HCT116 (cell line): ENCODE measurements at regions not wholly inside any gene's neighbourhood (a gene's known extent, or its start where the extent isn't known, plus 50 kb on each side); places are given as distances from the start of the nearest gene placed in this dataset.

Experiments
- CEBPB ChIP-seq: IDR thresholded peaks from 2 replicates; pipeline ENCODE4 v1.6.1; 2012; ENCODE audit warnings: low read depth
- EZH2 ChIP-seq: fragments of 200-600 bp; sonication (generic); IDR thresholded peaks from 2 replicates; pipeline ENCODE4 v1.6.1; 2017; ENCODE audit warnings: antibody characterized with exemption, mixed run types
- POLR2A ChIP-seq: IDR thresholded peaks from 2 replicates; pipeline ENCODE4 v1.7.0; 2011; ENCODE audit warnings: borderline replicate concordance; ENCODE audit not compliant: insufficient read depth, insufficient read length; ENCODE audit errors: extremely low read depth
- POLR2AphosphoS5 ChIP-seq: IDR thresholded peaks from 2 replicates; pipeline ENCODE4 v1.6.1; 2011; ENCODE audit warnings: mild to moderate bottlenecking, low read depth, low read length, moderate library complexity
- RAD21 ChIP-seq: IDR thresholded peaks from 2 replicates; pipeline ENCODE4 v1.6.1; 2012; ENCODE audit warnings: low read depth, mild to moderate bottlenecking
- SRF ChIP-seq: IDR thresholded peaks from 2 replicates; pipeline ENCODE4 v1.6.1; 2012; ENCODE audit warnings: low read depth
- TF ChIP-seq, protein P1 (sequence below), 3 experiments: fragments of 200-600 bp in 1 of 3; sonication (generic) in 1 of 3; IDR thresholded peaks in 2 of 3; conservative IDR thresholded peaks in 1 of 3; 2 replicates each; pipeline ENCODE4 v1.5.1; 2012 to 2017; ENCODE audit warnings: low read depth in 2 of 3, low read length in 2 of 3, antibody characterized with exemption in 1 of 3, borderline replicate concordance in 1 of 3, control low read depth in 1 of 3, mild to moderate bottlenecking in 1 of 3, mixed read lengths in 1 of 3, mixed run types in 1 of 3, moderate library complexity in 1 of 3; ENCODE audit not compliant: insufficient read depth in 1 of 3
- TF ChIP-seq, protein P2 (sequence below): IDR thresholded peaks from 2 replicates; pipeline ENCODE4 v1.6.1; 2012; ENCODE audit warnings: low read depth
- TF ChIP-seq, protein P3 (sequence below): IDR thresholded peaks from 2 replicates; pipeline ENCODE4 v1.6.1; 2012
- TF ChIP-seq, protein P4 (sequence below): IDR thresholded peaks from 2 replicates; pipeline ENCODE4 v1.6.1; 2011; ENCODE audit warnings: mild to moderate bottlenecking, low read length, moderate library complexity; ENCODE audit not compliant: insufficient replicate concordance; ENCODE audit errors: extremely low read depth

DNA sequence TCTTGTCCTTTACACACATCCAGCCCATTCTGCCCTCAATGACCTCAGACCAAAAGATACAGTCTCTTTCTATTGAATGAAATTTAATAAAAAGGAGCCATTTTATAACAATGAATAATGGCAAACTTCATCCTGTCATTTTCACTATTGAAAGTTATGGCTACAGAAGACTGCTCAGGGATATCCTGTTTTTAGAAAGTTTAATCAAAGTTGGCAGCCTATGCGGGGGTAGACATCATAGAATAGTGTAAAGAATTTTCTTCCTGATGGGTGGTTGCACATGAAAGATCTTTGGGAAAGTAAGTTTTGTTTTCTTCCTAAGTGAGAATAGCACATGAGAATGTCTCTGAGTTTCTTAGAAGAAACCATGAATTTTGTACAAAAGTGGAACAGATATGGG is 670.4 kb upstream of the CDH6 start:
- no peak for TF ChIP-seq EZH2
- TF ChIP-seq, protein P1, sequence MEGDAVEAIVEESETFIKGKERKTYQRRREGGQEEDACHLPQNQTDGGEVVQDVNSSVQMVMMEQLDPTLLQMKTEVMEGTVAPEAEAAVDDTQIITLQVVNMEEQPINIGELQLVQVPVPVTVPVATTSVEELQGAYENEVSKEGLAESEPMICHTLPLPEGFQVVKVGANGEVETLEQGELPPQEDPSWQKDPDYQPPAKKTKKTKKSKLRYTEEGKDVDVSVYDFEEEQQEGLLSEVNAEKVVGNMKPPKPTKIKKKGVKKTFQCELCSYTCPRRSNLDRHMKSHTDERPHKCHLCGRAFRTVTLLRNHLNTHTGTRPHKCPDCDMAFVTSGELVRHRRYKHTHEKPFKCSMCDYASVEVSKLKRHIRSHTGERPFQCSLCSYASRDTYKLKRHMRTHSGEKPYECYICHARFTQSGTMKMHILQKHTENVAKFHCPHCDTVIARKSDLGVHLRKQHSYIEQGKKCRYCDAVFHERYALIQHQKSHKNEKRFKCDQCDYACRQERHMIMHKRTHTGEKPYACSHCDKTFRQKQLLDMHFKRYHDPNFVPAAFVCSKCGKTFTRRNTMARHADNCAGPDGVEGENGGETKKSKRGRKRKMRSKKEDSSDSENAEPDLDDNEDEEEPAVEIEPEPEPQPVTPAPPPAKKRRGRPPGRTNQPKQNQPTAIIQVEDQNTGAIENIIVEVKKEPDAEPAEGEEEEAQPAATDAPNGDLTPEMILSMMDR (IDR thresholded peaks at IDR 0.05 in 2 of 3, conservative IDR thresholded peaks at IDR 0.05 in 1 of 3; ENCODE audit: borderline replicate concordance in 1 of 3, insufficient read depth in 1 of 3, low read depth in 2 of 3, low read length in 2 of 3), result no peak
- TF ChIP-seq, protein P2, sequence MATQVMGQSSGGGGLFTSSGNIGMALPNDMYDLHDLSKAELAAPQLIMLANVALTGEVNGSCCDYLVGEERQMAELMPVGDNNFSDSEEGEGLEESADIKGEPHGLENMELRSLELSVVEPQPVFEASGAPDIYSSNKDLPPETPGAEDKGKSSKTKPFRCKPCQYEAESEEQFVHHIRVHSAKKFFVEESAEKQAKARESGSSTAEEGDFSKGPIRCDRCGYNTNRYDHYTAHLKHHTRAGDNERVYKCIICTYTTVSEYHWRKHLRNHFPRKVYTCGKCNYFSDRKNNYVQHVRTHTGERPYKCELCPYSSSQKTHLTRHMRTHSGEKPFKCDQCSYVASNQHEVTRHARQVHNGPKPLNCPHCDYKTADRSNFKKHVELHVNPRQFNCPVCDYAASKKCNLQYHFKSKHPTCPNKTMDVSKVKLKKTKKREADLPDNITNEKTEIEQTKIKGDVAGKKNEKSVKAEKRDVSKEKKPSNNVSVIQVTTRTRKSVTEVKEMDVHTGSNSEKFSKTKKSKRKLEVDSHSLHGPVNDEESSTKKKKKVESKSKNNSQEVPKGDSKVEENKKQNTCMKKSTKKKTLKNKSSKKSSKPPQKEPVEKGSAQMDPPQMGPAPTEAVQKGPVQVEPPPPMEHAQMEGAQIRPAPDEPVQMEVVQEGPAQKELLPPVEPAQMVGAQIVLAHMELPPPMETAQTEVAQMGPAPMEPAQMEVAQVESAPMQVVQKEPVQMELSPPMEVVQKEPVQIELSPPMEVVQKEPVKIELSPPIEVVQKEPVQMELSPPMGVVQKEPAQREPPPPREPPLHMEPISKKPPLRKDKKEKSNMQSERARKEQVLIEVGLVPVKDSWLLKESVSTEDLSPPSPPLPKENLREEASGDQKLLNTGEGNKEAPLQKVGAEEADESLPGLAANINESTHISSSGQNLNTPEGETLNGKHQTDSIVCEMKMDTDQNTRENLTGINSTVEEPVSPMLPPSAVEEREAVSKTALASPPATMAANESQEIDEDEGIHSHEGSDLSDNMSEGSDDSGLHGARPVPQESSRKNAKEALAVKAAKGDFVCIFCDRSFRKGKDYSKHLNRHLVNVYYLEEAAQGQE, result no peak
- TF ChIP-seq RAD21, result no peak
- no peak for TF ChIP-seq SRF
- no peak for TF ChIP-seq POLR2AphosphoS5
- TF ChIP-seq, protein P3, sequence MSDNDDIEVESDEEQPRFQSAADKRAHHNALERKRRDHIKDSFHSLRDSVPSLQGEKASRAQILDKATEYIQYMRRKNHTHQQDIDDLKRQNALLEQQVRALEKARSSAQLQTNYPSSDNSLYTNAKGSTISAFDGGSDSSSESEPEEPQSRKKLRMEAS, result no peak
- TF ChIP-seq, protein P4, sequence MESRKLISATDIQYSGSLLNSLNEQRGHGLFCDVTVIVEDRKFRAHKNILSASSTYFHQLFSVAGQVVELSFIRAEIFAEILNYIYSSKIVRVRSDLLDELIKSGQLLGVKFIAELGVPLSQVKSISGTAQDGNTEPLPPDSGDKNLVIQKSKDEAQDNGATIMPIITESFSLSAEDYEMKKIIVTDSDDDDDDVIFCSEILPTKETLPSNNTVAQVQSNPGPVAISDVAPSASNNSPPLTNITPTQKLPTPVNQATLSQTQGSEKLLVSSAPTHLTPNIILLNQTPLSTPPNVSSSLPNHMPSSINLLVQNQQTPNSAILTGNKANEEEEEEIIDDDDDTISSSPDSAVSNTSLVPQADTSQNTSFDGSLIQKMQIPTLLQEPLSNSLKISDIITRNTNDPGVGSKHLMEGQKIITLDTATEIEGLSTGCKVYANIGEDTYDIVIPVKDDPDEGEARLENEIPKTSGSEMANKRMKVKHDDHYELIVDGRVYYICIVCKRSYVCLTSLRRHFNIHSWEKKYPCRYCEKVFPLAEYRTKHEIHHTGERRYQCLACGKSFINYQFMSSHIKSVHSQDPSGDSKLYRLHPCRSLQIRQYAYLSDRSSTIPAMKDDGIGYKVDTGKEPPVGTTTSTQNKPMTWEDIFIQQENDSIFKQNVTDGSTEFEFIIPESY, result no peak
- no peak for TF ChIP-seq CEBPB
- TF ChIP-seq POLR2A, result no peak
